ENCODE measurements at regions not wholly inside any gene's neighbourhood (a gene's known extent, or its start where the extent isn't known, plus 50 kb on each side); places are given as distances from the start of the nearest gene placed in this dataset.

GRCh38 chr4:126591583-126591982 lies 1041.2 kb upstream of the INTU start:
- TF ChIP-seq, protein P1, sequence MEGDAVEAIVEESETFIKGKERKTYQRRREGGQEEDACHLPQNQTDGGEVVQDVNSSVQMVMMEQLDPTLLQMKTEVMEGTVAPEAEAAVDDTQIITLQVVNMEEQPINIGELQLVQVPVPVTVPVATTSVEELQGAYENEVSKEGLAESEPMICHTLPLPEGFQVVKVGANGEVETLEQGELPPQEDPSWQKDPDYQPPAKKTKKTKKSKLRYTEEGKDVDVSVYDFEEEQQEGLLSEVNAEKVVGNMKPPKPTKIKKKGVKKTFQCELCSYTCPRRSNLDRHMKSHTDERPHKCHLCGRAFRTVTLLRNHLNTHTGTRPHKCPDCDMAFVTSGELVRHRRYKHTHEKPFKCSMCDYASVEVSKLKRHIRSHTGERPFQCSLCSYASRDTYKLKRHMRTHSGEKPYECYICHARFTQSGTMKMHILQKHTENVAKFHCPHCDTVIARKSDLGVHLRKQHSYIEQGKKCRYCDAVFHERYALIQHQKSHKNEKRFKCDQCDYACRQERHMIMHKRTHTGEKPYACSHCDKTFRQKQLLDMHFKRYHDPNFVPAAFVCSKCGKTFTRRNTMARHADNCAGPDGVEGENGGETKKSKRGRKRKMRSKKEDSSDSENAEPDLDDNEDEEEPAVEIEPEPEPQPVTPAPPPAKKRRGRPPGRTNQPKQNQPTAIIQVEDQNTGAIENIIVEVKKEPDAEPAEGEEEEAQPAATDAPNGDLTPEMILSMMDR (conservative IDR thresholded peaks at IDR 0.05; ENCODE audit: low read length) = no peak
- no peak overlapping the region for H3K4me3 ChIP-seq (ENCODE audit: low read length)
- peak; percentile 13 for DNase-seq (ENCODE audit: low read depth)

DNA sequence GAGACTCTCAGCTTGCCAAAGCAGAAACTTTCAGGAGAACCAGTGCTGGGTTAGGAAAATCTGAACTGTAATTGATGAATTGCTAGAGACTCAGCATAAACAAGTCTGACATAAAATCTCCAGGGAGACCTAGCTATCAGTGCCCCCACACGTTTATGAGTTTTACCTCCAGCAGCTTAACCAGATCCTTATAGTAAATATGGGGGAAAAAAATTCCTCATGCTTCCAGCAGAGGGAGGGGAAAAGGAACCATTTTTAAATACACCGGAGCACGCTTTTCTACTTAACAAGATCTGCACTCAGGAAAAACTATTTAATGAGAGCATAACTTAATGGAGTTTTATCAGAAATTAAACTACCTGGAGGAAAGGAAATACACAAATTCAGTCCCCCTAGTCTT lies 1040.7 kb upstream of the INTU start:
- no peak overlapping the region for H3K4me3 ChIP-seq (ENCODE audit: low read length)
- TF ChIP-seq, protein P1 (conservative IDR thresholded peaks at IDR 0.05; ENCODE audit: low read length) = peak; percentile 30
- DNase-seq (ENCODE audit: low read depth) = no peak

GRCh38 chr4:126593626-126594025 lies 1039.1 kb upstream of the INTU start:
- TF ChIP-seq, protein P1 (conservative IDR thresholded peaks at IDR 0.05; ENCODE audit: low read length) = no peak
- H3K4me3 ChIP-seq (ENCODE audit: low read length) = no peak overlapping the region
- no peak for DNase-seq (ENCODE audit: low read depth)

- no peak overlapping the region for H3K4me3 ChIP-seq (ENCODE audit: low read length)
- TF ChIP-seq, protein P1 (conservative IDR thresholded peaks at IDR 0.05; ENCODE audit: low read length) = no peak
- DNase-seq (ENCODE audit: low read depth) = no peak
Measured at GRCh38 chr4:126595643-126596042, 1037.1 kb upstream of the INTU start.

- TF ChIP-seq, protein P1 (conservative IDR thresholded peaks at IDR 0.05; ENCODE audit: low read length) = no peak
- no peak overlapping the region for H3K4me3 ChIP-seq (ENCODE audit: low read length)
- no peak for DNase-seq (ENCODE audit: low read depth)
Measured at GRCh38 chr4:126599746-126600145, 1033.0 kb upstream of the INTU start.

GRCh38 chr4:126603210-126603609 lies 1029.5 kb upstream of the INTU start:
- no peak overlapping the region for H3K4me3 ChIP-seq (ENCODE audit: low read length)
- DNase-seq (ENCODE audit: low read depth) = no peak
- TF ChIP-seq, protein P1 (conservative IDR thresholded peaks at IDR 0.05; ENCODE audit: low read length) = no peak

GRCh38 chr4:126603825-126604224 lies 1028.9 kb upstream of the INTU start:
- H3K4me3 ChIP-seq (ENCODE audit: low read length) = no peak overlapping the region
- no peak for DNase-seq (ENCODE audit: low read depth)
- TF ChIP-seq, protein P1 (conservative IDR thresholded peaks at IDR 0.05; ENCODE audit: low read length) = no peak
